ENCODE measurements at regions not wholly inside any gene's neighbourhood (a gene's known extent, or its start where the extent isn't known, plus 50 kb on each side); places are given as distances from the start of the nearest gene placed in this dataset.

GRCh38 chr5:57632937-57633336 is 150.3 kb upstream of the ACTBL2 start:
- TF ChIP-seq CTCF (IDR thresholded peaks at IDR 0.05) = no peak

- TF ChIP-seq CTCF (IDR thresholded peaks at IDR 0.05) = no peak
Measured at GRCh38 chr5:57627661-57628060, 145.1 kb upstream of the ACTBL2 start.

GRCh38 chr5:57626703-57627102 is 144.1 kb upstream of the ACTBL2 start:
- TF ChIP-seq CTCF (IDR thresholded peaks at IDR 0.05) = no peak

GRCh38 chr5:57621624-57622023 is 139.0 kb upstream of the ACTBL2 start:
- no peak for TF ChIP-seq CTCF (IDR thresholded peaks at IDR 0.05)

GRCh38 chr5:57618767-57619381 is 136.3 kb upstream of the ACTBL2 start:
- no peak for TF ChIP-seq CTCF (IDR thresholded peaks at IDR 0.05)

GRCh38 chr5:57613741-57614140 is 131.1 kb upstream of the ACTBL2 start:
- TF ChIP-seq CTCF (IDR thresholded peaks at IDR 0.05) = no peak

- no peak for TF ChIP-seq CTCF (IDR thresholded peaks at IDR 0.05)
Measured at GRCh38 chr5:57611177-57611576, 128.6 kb upstream of the ACTBL2 start.

GRCh38 chr5:57608542-57608941 is 125.9 kb upstream of the ACTBL2 start:
- no peak for TF ChIP-seq CTCF (IDR thresholded peaks at IDR 0.05)
